ENCODE measurements at regions not wholly inside any gene's neighbourhood (a gene's known extent, or its start where the extent isn't known, plus 50 kb on each side); places are given as distances from the start of the nearest gene placed in this dataset.

- Histone ChIP-seq H3K36me3 (no peaks in the 10 kb centered on the region), H3K4me3 (no peak overlapping the region), H3K27me3 (no peaks in the 10 kb centered on the region), H3K9me3 (no peaks in the 10 kb centered on the region)
- no peak for DNase-seq
These were observed 266.4 kb upstream of the GOLIM4 start for GRCh38 chr3:168362156-168362555.

GRCh38 chr3:168360993-168361392 lies 265.3 kb upstream of the GOLIM4 start:
- no peaks in the 10 kb centered on the region for H3K27me3 ChIP-seq
- no peak for DNase-seq
- H3K9me3 ChIP-seq = no peaks in the 10 kb centered on the region
- H3K36me3 ChIP-seq = no peaks in the 10 kb centered on the region
- no peak overlapping the region for H3K4me3 ChIP-seq

- no peaks in the 10 kb centered on the region for H3K36me3 ChIP-seq
- H3K9me3 ChIP-seq = no peaks in the 10 kb centered on the region
- H3K27me3 ChIP-seq = no peaks in the 10 kb centered on the region
- no peak overlapping the region for H3K4me3 ChIP-seq
- DNase-seq = no peak
These were observed 247.5 kb upstream of the GOLIM4 start for GRCh38 chr3:168342946-168343850.

GRCh38 chr3:168341956-168342936 lies 246.5 kb upstream of the GOLIM4 start:
- no peak for DNase-seq
- H3K36me3 ChIP-seq = no peaks in the 10 kb centered on the region
- H3K9me3 ChIP-seq = no peaks in the 10 kb centered on the region
- H3K4me3 ChIP-seq = no peak overlapping the region
- H3K27me3 ChIP-seq = no peaks in the 10 kb centered on the region

- DNase-seq = no peak
- Histone ChIP-seq H3K9me3 (no peaks in the 10 kb centered on the region), H3K36me3 (no peaks in the 10 kb centered on the region), H3K27me3 (no peaks in the 10 kb centered on the region), H3K4me3 (no peak overlapping the region)
These were observed 245.6 kb upstream of the GOLIM4 start for GRCh38 chr3:168341192-168341815.

- no peak for DNase-seq
- H3K27me3 ChIP-seq = no peaks in the 10 kb centered on the region
- no peaks in the 10 kb centered on the region for H3K36me3 ChIP-seq
- H3K9me3 ChIP-seq = no peaks in the 10 kb centered on the region
- no peak overlapping the region for H3K4me3 ChIP-seq
These were observed 242.4 kb upstream of the GOLIM4 start for GRCh38 chr3:168338161-168338560.

GRCh38 chr3:168336276-168336675 lies 240.6 kb upstream of the GOLIM4 start:
- DNase-seq = no peak

GRCh38 chr3:168333410-168333935 lies 237.7 kb upstream of the GOLIM4 start:
- Histone ChIP-seq H3K4me3 (no peak overlapping the region), H3K36me3 (no peaks in the 10 kb centered on the region), H3K27me3 (no peaks in the 10 kb centered on the region), H3K9me3 (no peaks in the 10 kb centered on the region)
- DNase-seq = no peak

More at GRCh38 chr3:168336276-168336675, 240.6 kb upstream of the GOLIM4 start:
- H3K9me3 ChIP-seq = no peaks in the 10 kb centered on the region
- H3K4me3 ChIP-seq = no peak overlapping the region
- H3K27me3 ChIP-seq = no peaks in the 10 kb centered on the region
- H3K36me3 ChIP-seq = no peaks in the 10 kb centered on the region

GRCh38 chr3:168331756-168332155 lies 236.0 kb upstream of the GOLIM4 start:
- no peak for DNase-seq
- Histone ChIP-seq H3K4me3 (no peak overlapping the region), H3K27me3 (no peaks in the 10 kb centered on the region), H3K9me3 (no peaks in the 10 kb centered on the region), H3K36me3 (no peaks in the 10 kb centered on the region)

GRCh38 chr3:168330983-168331382 lies 235.3 kb upstream of the GOLIM4 start:
- DNase-seq = no peak
- Histone ChIP-seq H3K9me3 (no peaks in the 10 kb centered on the region), H3K27me3 (no peaks in the 10 kb centered on the region), H3K4me3 (no peak overlapping the region), H3K36me3 (no peaks in the 10 kb centered on the region)

GRCh38 chr3:168327856-168328255 lies 232.1 kb upstream of the GOLIM4 start:
- DNase-seq = no peak
- Histone ChIP-seq H3K27me3 (no peaks in the 10 kb centered on the region), H3K4me3 (no peak overlapping the region), H3K9me3 (no peaks in the 10 kb centered on the region), H3K36me3 (no peaks in the 10 kb centered on the region)

- no peaks in the 10 kb centered on the region for H3K36me3 ChIP-seq
- no peaks in the 10 kb centered on the region for H3K9me3 ChIP-seq
- no peak overlapping the region for H3K4me3 ChIP-seq
- no peaks in the 10 kb centered on the region for H3K27me3 ChIP-seq
- no peak for DNase-seq
These were observed 230.0 kb upstream of the GOLIM4 start for GRCh38 chr3:168325684-168326083.

GRCh38 chr3:168322941-168323340 lies 227.2 kb upstream of the GOLIM4 start:
- Histone ChIP-seq H3K4me3 (no peak overlapping the region), H3K27me3 (no peaks in the 10 kb centered on the region), H3K9me3 (no peaks in the 10 kb centered on the region), H3K36me3 (no peaks in the 10 kb centered on the region)
- peak; percentile 46 for DNase-seq

GRCh38 chr3:168314166-168314565 lies 218.4 kb upstream of the GOLIM4 start:
- no peaks in the 10 kb centered on the region for H3K9me3 ChIP-seq
- H3K4me3 ChIP-seq = no peak overlapping the region
- no peaks in the 10 kb centered on the region for H3K27me3 ChIP-seq
- DNase-seq = no peak
- H3K36me3 ChIP-seq = no peaks in the 10 kb centered on the region

- H3K4me3 ChIP-seq = no peak overlapping the region
- H3K9me3 ChIP-seq = no peaks in the 10 kb centered on the region
- no peaks in the 10 kb centered on the region for H3K27me3 ChIP-seq
- H3K36me3 ChIP-seq = no peaks in the 10 kb centered on the region
- no peak for DNase-seq
These were observed 217.3 kb upstream of the GOLIM4 start for GRCh38 chr3:168312984-168313383.

GRCh38 chr3:168307893-168308292 lies 212.2 kb upstream of the GOLIM4 start:
- Histone ChIP-seq H3K4me3 (no peak overlapping the region), H3K27me3 (no peaks in the 10 kb centered on the region), H3K36me3 (no peaks in the 10 kb centered on the region), H3K9me3 (no peaks in the 10 kb centered on the region)
- DNase-seq = no peak

- Histone ChIP-seq H3K27me3 (0 out of 2 replicates have a peak, but pooled peaks cover 2% of the 10 kb centered on the region), H3K4me3 (no peak overlapping the region), H3K36me3 (no peaks in the 10 kb centered on the region), H3K9me3 (no peaks in the 10 kb centered on the region)
- DNase-seq = no peak
These were observed 199.3 kb upstream of the GOLIM4 start for GRCh38 chr3:168295027-168295426.
